ENCODE measurements at regions not wholly inside any gene's neighbourhood (a gene's known extent, or its start where the extent isn't known, plus 50 kb on each side); places are given as distances from the start of the nearest gene placed in this dataset.

- no peak for TF ChIP-seq POLR2A (IDR thresholded peaks at IDR 0.05)
- TF ChIP-seq, protein P1, sequence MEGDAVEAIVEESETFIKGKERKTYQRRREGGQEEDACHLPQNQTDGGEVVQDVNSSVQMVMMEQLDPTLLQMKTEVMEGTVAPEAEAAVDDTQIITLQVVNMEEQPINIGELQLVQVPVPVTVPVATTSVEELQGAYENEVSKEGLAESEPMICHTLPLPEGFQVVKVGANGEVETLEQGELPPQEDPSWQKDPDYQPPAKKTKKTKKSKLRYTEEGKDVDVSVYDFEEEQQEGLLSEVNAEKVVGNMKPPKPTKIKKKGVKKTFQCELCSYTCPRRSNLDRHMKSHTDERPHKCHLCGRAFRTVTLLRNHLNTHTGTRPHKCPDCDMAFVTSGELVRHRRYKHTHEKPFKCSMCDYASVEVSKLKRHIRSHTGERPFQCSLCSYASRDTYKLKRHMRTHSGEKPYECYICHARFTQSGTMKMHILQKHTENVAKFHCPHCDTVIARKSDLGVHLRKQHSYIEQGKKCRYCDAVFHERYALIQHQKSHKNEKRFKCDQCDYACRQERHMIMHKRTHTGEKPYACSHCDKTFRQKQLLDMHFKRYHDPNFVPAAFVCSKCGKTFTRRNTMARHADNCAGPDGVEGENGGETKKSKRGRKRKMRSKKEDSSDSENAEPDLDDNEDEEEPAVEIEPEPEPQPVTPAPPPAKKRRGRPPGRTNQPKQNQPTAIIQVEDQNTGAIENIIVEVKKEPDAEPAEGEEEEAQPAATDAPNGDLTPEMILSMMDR (IDR thresholded peaks at IDR 0.05), result no peak
- Histone ChIP-seq H3K4me3 (no peak overlapping the region), H3K4me1 (no peaks in the 10 kb centered on the region), H3K27ac (no peak overlapping the region), H3K9me3 (no peaks in the 10 kb centered on the region), H3K27me3 (no peaks in the 10 kb centered on the region), H3K36me3 (no peaks in the 10 kb centered on the region)
- no peak for ATAC-seq
- DNase-seq, result no peak
- intact Hi-C loops (cut with DNase I), result no loop called here
- 42% methylated on average over 2 of the region's 3 CpGs for WGBS (ENCODE audit: insufficient coverage, low coverage, low lambda C conversion rate, missing lambda C conversion rate)
Observed at GRCh38 chr5:172574871-172575223, 66.2 kb upstream of the NEURL1B start.

DNA sequence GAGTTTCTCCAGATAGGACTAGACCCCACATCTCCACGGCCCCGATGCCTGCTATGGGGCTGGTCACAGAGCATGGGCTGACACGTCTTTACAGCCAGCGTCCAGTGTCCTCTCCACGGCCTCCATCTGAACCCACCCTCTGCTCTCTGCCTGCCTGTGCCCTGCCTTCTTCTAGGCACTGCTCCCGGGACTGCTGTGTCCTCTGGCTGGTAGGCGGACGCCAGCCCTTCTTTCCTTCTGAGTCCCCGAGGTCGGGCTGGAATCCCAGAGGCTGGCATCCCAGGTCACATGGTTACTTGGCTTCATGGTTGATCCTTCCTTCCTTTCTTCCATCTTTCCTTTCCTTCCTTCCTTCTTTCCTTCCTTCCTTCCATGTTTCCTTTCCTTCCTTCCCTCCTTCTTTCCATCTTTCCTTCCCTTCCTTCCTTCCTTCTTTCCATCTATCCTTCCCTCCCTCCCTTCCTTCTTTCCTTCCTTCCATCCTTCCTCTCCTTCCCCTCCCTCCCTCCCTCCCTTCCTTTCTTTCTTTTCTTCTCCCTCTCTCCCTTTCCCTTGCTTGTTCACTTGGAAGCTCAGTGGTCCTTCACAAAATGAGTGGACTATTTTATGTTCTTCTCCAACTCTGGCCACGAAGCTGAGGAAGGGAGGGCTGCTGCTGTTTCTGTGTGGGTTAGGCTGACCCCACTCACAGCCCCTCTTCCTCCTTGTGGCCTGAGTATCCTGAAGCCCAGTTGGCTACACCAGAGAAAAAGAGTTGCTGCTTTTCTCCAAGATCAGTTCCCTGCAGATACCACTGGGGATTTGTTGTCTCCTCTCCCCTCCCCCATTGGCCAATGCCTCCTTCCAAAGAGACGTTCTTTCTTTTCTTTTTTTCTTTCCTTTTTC, 66.8 kb upstream of the NEURL1B start:
- no peak for DNase-seq
- no peaks in the 10 kb centered on the region for H3K36me3 ChIP-seq

DNA sequence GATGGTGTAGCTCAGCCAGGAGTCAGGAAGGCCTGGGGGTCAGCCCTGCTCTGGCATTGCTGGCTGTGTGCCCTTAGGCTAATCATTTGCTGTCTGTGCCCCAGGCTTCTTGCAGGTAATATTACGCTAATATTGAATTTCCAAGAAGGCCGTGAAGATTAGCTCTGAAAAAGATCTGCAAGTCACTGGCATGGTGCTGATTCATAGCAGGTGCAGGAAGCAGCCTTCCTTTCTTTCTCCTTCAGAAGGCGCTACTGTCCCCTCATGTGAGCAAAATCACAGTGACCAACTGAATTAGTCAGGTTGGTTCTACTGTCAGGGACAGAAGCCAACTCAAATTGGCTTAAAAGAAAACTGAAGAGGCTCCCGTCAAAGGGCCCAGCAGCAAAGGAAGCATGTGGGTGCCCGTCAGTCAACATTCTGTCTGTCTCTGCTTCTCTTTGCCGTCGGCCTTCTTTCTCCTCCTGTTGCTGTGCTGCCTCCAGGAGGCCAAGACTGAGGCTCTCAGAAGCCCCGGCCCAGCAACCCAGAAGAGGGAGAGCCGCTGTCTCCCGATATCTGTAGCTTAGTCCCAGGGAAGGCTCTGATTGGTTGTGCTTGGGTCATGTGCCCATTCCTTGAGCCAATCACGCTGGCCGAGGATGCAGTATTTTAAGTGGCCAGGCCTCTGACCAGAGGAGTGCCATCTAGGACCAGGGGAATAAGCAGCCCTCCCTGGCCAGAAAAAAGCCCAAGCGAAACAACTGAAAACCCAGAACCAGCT, 67.8 kb upstream of the NEURL1B start:
- Histone ChIP-seq H3K27ac (no peak overlapping the region), H3K36me3 (no peaks in the 10 kb centered on the region), H3K9me3 (no peaks in the 10 kb centered on the region), H3K4me1 (no peaks in the 10 kb centered on the region), H3K27me3 (no peaks in the 10 kb centered on the region), H3K4me3 (no peak overlapping the region)
- no peak for TF ChIP-seq POLR2A (IDR thresholded peaks at IDR 0.05)
- TF ChIP-seq, protein P1 (IDR thresholded peaks at IDR 0.05), result no peak
- DNase-seq, result no peak
- 90% methylated on average over 2 of the region's 13 CpGs for WGBS (ENCODE audit: insufficient coverage, low coverage, low lambda C conversion rate, missing lambda C conversion rate)
- intact Hi-C loops (cut with DNase I), result no loop called here
- no peak for ATAC-seq

More for the DNA sequence above, 66.8 kb upstream of the NEURL1B start:
- Histone ChIP-seq H3K27ac (no peak overlapping the region), H3K9me3 (no peaks in the 10 kb centered on the region), H3K4me1 (no peaks in the 10 kb centered on the region), H3K27me3 (no peaks in the 10 kb centered on the region), H3K4me3 (no peak overlapping the region)
- ATAC-seq, result peak in 1 of 4 donors; percentile 9
- intact Hi-C loops (cut with DNase I), result no loop called here
- TF ChIP-seq, protein P1 (IDR thresholded peaks at IDR 0.05), result no peak
- no peak for TF ChIP-seq POLR2A (IDR thresholded peaks at IDR 0.05)
- 57% methylated on average over 7 of the region's 12 CpGs for WGBS (ENCODE audit: insufficient coverage, low coverage, low lambda C conversion rate, missing lambda C conversion rate)

DNA sequence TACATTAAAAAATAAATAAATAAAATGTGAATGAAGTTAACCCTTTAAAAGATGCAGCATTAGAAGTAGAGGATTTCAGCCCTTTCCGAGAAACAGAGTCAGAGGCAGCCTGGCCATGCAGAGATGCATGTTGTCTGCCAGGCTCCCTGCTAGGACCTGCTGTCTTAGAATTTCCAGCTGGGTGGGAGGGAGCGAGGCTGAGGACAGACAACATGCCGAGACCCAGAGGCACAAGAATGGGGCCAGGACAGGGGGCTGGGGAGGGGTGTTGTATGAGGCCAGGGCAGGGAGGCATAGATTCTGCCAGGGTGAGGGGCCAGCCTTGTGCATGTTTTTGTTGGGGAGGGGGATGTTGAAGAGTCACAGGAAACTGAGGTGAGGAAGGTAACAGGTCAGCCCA, 68.6 kb upstream of the NEURL1B start:
- Histone ChIP-seq H3K27ac (no peak overlapping the region), H3K27me3 (no peaks in the 10 kb centered on the region), H3K4me1 (no peaks in the 10 kb centered on the region), H3K36me3 (no peaks in the 10 kb centered on the region), H3K4me3 (no peak overlapping the region), H3K9me3 (no peaks in the 10 kb centered on the region)
- intact Hi-C loops (cut with DNase I), result no loop called here
- DNase-seq (no peak), ATAC-seq (no peak)
- TF ChIP-seq, protein P1 (IDR thresholded peaks at IDR 0.05), result no peak
- no peak for TF ChIP-seq POLR2A (IDR thresholded peaks at IDR 0.05)
- 93% methylated on average over 3 of the region's 3 CpGs for WGBS (ENCODE audit: insufficient coverage, low coverage, low lambda C conversion rate, missing lambda C conversion rate)

Measured in right lobe of liver (tissue), 6 donors.